ENCODE measurements at regions not wholly inside any gene's neighbourhood (a gene's known extent, or its start where the extent isn't known, plus 50 kb on each side); places are given as distances from the start of the nearest gene placed in this dataset.
A peak's percentile ranks its signal among the peaks of the same experiment; 100 is the strongest.

GRCh38 chr4:13908455-13908854, 280.9 kb upstream of the BOD1L1 start:
- H3K36me3 ChIP-seq (ENCODE audit: low read depth, low read length): no peaks in the 10 kb centered on the region
- peak overlapping the region; percentile 99 for H3K27ac ChIP-seq (ENCODE audit: low read length)
- H3K27me3 ChIP-seq (ENCODE audit: low read length): no peaks in the 10 kb centered on the region
- no peak overlapping the region for H2AFZ ChIP-seq (ENCODE audit: low read length)
- intact Hi-C loops (cut with micrococcal nuclease): no loop called here
- H4K20me1 ChIP-seq (ENCODE audit: low read length): no peaks in the 10 kb centered on the region
- ChIA-PET CTCF (no interaction called here), POLR2A (ENCODE audit: unreplicated experiment) (no interaction called here)
- H3K9me3 ChIP-seq (ENCODE audit: low read length): no peaks in the 10 kb centered on the region
- DNase-seq (no peak), ATAC-seq (no peak)
- peak overlapping the region; percentile 83 for H3K9ac ChIP-seq (ENCODE audit: low read length)
- no peak overlapping the region for H3K4me3 ChIP-seq (ENCODE audit: low read length)
- H3K4me1 ChIP-seq (ENCODE audit: insufficient read depth, low read length): peaks cover 43% of the 10 kb centered on the region
- H3F3A ChIP-seq (ENCODE audit: low read length, unreplicated experiment): no peaks in the 10 kb centered on the region
- BruUV-seq (replicated peaks): no TSS peak
- no peaks in the 10 kb centered on the region for H3K9me2 ChIP-seq (replicated peaks; ENCODE audit: low read length)
- no peaks in the 10 kb centered on the region for H3K79me2 ChIP-seq (ENCODE audit: low read length)
- TF ChIP-seq EZH2phosphoT487 (IDR thresholded peaks at IDR 0.05; ENCODE audit: borderline replicate concordance, low read length) (no peak), EZH2 (IDR thresholded peaks at IDR 0.05; ENCODE audit: low read length, unreplicated experiment) (no peak), CTCF (conservative IDR thresholded peaks at IDR 0.05; ENCODE audit: low read depth, low read length) (no peak)
- H3K4me2 ChIP-seq (ENCODE audit: low read length): no peak overlapping the region

- DNase-seq (no peak), ATAC-seq (no peak)
- Histone ChIP-seq H3K79me2 (ENCODE audit: low read length) (no peaks in the 10 kb centered on the region), H3K27ac (ENCODE audit: low read length) (no peak overlapping the region), H3K27me3 (ENCODE audit: low read length) (no peaks in the 10 kb centered on the region), H3K9ac (ENCODE audit: low read length) (no peak overlapping the region), H3K4me1 (ENCODE audit: insufficient read depth, low read length) (peaks cover 30% of the 10 kb centered on the region), H3F3A (ENCODE audit: low read length, unreplicated experiment) (no peaks in the 10 kb centered on the region), H3K9me3 (ENCODE audit: low read length) (no peaks in the 10 kb centered on the region), H3K36me3 (ENCODE audit: low read depth, low read length) (no peaks in the 10 kb centered on the region), H3K4me3 (ENCODE audit: low read length) (no peak overlapping the region), H3K9me2 (replicated peaks; ENCODE audit: low read length) (no peaks in the 10 kb centered on the region), H4K20me1 (ENCODE audit: low read length) (no peaks in the 10 kb centered on the region), H3K4me2 (ENCODE audit: low read length) (no peak overlapping the region), H2AFZ (ENCODE audit: low read length) (no peak overlapping the region)
- intact Hi-C loops (cut with micrococcal nuclease): no loop called here
- CTCF ChIA-PET: no interaction called here
- POLR2A ChIA-PET (ENCODE audit: unreplicated experiment): no interaction called here
- TF ChIP-seq EZH2 (IDR thresholded peaks at IDR 0.05; ENCODE audit: low read length, unreplicated experiment) (no peak), EZH2phosphoT487 (IDR thresholded peaks at IDR 0.05; ENCODE audit: borderline replicate concordance, low read length) (no peak), CTCF (conservative IDR thresholded peaks at IDR 0.05; ENCODE audit: low read depth, low read length) (no peak)
- no TSS peak for BruUV-seq (replicated peaks)
Observed at GRCh38 chr4:13910556-13910955, 283.0 kb upstream of the BOD1L1 start.

DNA sequence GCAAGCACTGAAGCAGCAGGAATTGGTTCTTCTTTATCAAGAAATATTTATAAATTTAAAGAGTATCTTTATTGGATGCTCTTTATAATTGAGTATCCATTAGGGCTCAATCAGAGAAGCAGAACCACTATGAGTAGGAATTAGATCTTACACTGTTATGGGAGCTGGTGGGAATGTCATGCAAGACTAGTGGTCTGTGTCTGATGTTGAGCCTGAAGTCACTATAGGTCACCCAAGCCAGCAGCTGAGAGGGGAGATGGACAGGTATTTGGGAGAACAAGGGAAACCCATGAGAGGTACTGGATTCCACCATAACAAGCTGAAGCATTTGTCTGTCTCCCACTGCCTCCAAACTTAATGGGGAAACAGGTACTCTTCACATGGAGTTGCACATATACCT, 283.7 kb upstream of the BOD1L1 start:
- ATAC-seq (no peak), DNase-seq (no peak)
- no TSS peak for BruUV-seq (replicated peaks)
- no peaks in the 10 kb centered on the region for H3K27me3 ChIP-seq (ENCODE audit: low read length)
- H3K4me2 ChIP-seq (ENCODE audit: low read length): no peak overlapping the region
- H3K9me3 ChIP-seq (ENCODE audit: low read length): no peaks in the 10 kb centered on the region
- no peaks in the 10 kb centered on the region for H3K79me2 ChIP-seq (ENCODE audit: low read length)
- POLR2A ChIA-PET (ENCODE audit: unreplicated experiment): no interaction called here
- H3K4me3 ChIP-seq (ENCODE audit: low read length): no peak overlapping the region
- H3F3A ChIP-seq (ENCODE audit: low read length, unreplicated experiment): no peaks in the 10 kb centered on the region
- no peak overlapping the region for H3K9ac ChIP-seq (ENCODE audit: low read length)
- intact Hi-C loops (cut with micrococcal nuclease): no loop called here
- no peaks in the 10 kb centered on the region for H4K20me1 ChIP-seq (ENCODE audit: low read length)
- H3K27ac ChIP-seq (ENCODE audit: low read length): no peak overlapping the region
- TF ChIP-seq EZH2 (IDR thresholded peaks at IDR 0.05; ENCODE audit: low read length, unreplicated experiment) (no peak), EZH2phosphoT487 (IDR thresholded peaks at IDR 0.05; ENCODE audit: borderline replicate concordance, low read length) (no peak), CTCF (conservative IDR thresholded peaks at IDR 0.05; ENCODE audit: low read depth, low read length) (no peak)
- CTCF ChIA-PET: no interaction called here
- no peaks in the 10 kb centered on the region for H3K9me2 ChIP-seq (replicated peaks; ENCODE audit: low read length)
- no peak overlapping the region for H2AFZ ChIP-seq (ENCODE audit: low read length)
- peaks cover 23% of the 10 kb centered on the region for H3K4me1 ChIP-seq (ENCODE audit: insufficient read depth, low read length)
- H3K36me3 ChIP-seq (ENCODE audit: low read depth, low read length): no peaks in the 10 kb centered on the region
